HEK293T (cell line): ENCODE measurements at regions not wholly inside any gene's neighbourhood (a gene's known extent, or its start where the extent isn't known, plus 50 kb on each side); places are given as distances from the start of the nearest gene placed in this dataset.

Source experiments
- ELF4 ChIP-seq: fragments of 450-650 bp; IDR thresholded peaks from 2 replicates; pipeline ENCODE4 v1.6.1; 2017; ENCODE audit warnings: antibody characterized with exemption
- FOXA1 ChIP-seq: fragments of 450-650 bp; IDR thresholded peaks from 2 replicates; pipeline ENCODE4 v1.6.1; 2016; ENCODE audit warnings: mild to moderate bottlenecking
- HDGF ChIP-seq: fragments of 450-650 bp; IDR thresholded peaks from 2 replicates; pipeline ENCODE4 v1.6.1; 2017; ENCODE audit warnings: antibody characterized with exemption, borderline replicate concordance
- SP1 ChIP-seq: fragments of 450-650 bp; IDR thresholded peaks from 2 replicates; pipeline ENCODE4 v1.6.1; 2017

- no peak for TF ChIP-seq SP1
- no peak for TF ChIP-seq HDGF
- TF ChIP-seq FOXA1: no peak
- no peak for TF ChIP-seq ELF4
Observed at GRCh38 chr20:6240059-6240458, 117.2 kb upstream of the FERMT1 start.
